SIG-M5 treated with dmso at 0.1 percent for 504 hours (cell line): ENCODE measurements at regions not wholly inside any gene's neighbourhood (a gene's known extent, or its start where the extent isn't known, plus 50 kb on each side); places are given as distances from the start of the nearest gene placed in this dataset.

Source experiments
- DNase-seq: peaks from one replicate; lab custom pipeline; 2025; ENCODE audit not compliant: unreplicated experiment; lab: John Stamatoyannopoulos, UW

DNA sequence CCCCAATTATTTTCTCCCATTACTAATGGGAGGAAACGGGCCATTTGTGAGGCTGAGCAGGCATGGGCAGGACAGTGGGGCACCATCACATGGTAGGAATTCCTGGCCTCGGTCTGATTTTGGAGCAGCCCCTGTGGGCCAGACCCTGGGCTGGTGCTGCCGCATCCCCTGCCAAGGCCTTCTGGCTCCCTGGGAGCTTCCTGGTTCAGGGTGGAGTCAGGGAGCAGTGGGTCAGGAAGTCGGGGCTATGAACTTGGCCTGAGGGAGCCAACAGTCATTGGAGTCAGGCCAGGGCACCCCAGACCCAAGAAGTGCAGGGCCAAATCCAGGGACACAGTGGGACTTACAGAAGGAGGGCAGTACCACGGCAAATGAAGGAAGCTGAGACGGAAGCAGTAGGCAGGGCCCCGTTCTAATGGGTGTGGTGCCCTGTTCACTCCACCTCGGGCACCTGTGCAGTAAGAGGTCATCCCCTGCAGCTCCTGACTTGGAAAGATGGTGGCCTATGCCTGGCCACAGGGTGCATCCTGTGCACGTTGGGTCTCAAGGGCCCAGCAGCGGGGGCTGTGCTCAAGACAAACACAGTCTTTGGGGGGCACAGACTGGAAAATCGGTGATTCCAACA is 328.1 kb downstream of the SMAD2 start:
- no peak for DNase-seq

DNA sequence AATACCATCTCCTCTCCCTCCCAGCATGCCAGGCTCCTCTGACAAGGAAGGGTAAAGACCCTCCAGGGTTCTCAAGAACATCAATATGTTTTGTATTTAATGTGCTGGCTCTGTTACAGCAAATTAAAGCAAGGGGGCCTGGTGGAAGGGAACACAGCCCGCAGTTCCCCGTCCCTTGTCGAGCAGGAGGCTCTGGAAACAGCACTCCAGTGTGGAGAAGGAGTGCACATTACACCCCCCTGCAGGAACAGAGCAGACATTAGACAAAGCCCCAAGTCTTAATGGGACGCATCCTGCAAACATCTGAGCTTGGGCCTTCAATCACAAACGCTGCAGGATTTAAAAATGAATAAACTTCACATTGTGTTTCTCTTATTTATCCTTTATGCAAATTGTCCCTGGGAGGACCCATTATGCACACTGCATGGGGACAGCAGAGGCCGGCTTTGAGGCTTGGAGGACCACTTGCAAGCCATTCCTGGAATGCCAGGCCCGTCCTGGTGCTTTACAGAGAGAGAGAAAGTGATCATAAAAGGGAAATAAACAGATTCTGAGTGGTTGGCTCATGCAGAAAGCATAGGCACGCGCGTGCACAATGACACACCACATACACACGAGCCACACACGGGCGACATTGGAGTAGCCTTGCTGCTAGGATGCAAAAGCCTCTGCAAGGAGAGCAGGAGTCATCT is 328.7 kb downstream of the SMAD2 start:
- no peak for DNase-seq

DNA sequence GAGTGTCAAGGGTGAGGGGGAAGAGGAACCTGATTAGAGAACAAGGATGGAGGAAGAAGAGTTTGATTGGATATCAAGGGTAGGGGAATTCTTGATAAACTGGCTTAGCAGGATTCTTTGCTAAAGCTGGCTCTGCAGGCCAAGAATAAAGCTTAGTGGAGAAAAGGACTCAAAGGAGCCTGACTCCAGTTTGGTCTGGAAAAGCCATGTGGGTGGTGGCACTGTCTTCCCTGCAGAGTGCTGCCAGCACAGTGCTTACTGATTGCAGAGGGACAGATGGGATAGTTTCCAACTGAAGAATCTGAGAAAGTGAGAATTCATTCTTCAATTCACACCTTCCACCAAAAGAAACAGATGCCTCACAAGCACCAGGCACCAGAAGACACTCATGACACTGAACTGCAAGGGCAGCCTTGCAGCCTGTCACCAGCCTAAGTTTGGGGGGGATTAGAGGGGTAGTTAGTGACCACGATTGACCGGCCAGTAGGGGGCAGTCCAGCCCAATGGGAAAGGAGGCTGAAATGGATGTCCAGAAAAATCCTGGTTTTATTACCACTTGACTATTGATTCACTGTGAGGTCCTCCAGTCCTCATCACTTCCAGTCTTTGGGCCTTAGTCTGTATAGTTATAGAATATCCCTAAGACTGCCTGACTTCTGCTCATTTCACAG is 334.5 kb downstream of the SMAD2 start:
- DNase-seq: no peak

DNA sequence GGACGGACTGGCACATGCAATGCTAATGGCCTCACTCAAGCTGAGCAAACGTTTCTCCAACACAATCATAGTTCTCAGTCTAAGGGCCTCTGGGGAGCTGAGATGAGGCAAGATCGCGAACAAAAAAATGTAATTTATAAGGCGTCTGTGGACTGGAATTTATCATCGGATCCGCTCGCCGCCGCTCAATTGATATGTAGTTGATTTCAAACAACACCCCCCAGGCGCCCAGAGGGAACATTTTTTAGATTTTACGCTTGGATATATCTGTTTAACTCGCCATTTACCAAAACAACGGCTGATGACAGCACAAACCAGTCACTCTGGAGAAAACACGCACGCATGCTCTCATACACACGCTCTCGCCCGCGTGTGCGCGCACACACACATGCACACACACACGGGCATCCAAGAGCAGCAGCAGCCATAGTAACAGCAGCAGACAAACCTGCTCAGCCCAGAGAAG is 335.8 kb downstream of the SMAD2 start:
- DNase-seq: no peak

DNA sequence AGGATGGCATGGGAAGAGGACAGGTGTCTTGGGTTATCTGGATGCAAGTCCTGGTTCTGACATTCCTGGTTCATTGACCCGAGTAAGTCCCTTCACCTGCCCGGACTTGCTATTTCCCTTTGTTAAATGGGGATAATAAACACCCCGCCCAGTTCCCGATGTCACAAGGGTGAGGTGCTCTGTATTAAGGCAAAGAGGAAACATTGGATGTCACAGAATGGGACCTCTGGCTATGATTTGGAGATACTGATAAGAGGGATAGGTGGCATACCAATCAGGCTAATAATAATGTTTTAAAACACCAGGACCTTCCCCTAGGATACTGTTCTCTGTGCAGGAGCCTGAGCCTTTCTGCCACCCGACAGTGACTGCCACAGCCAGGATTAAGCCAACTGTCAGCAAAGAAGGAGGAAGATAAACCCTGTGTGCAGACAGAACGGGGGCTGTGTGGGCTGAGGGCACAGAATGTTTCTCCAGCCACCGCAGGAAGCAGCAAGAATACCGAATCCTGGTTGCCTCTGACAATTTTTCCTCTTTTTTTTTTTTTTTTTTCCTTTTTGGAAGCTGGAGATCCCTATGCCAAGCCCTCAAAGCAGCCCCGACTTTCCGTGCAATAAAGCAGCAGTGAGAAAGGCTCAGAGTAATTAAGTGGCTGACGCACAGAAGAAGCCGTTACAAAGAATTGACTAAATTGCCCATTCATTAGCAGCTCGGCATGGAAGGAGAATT is 336.6 kb downstream of the SMAD2 start:
- DNase-seq: no peak

DNA sequence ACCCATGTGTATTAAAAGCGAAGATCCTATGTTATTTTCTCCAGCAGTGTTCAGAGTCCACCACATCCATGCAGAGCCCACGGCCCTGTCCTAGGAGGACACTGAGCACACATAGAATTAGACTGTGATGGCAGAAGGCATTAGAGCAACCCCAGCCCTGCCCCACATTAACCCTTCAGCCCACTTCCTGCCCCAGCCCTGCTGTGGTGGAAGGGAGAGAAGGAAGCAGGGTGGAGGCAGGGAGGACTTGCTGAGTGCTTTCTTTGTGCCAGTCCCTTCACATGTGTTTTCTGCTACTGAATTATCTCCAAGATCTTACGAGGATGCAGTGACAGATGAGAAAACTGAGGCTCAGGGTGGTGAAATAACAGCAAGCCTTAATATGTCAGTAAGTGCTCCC is 339.0 kb downstream of the SMAD2 start:
- DNase-seq: no peak

DNA sequence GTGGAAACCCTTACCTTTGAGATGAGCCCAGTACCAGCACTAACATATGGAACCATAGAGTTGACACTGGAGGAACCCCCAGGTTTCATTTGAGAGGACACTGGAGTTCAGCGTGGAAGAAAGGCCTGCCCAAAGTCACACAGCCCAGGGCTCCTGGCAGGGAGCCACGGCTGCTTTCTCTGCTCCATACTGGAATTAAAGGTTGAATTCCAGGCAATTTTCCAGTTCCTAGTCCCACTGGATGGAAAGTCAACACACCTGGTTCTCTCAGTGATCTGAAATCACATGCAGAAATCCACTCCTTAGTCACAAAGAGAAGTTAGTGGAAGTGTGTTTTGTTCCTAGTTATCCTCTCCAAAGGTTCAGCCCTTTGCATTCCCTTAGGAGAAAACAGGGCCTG is 336.1 kb upstream of the SKOR2 start:
- no peak for DNase-seq

DNA sequence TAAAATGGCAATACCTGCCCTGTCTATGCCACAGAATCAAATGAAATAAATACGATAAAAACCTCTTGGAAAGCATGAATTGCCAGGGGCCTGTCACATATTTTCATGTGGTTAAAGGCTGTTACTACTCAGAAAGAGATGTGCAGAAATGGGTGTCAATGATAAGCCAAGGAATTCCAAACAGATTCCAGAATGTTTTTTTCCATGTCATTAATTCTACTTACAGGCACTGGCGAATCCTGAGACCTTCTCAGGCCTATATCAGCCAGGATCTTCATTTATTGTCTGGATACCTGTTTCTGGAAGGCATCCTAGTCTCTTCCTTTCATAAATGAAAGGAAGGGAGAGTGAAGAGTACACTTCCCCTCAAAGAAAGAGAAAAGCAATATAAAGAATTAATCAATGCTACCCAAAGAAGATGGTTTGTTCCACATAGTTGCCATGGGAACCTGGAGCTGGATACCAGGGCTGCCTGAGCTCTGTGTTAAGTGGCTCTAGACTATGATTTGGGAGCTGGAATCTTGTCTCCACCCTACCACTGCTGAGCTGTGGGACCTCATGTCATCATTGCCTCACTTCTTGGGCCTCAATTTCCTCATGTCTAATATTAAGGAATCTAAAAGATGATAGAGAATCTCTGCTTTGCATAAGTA is 335.1 kb upstream of the SKOR2 start:
- no peak for DNase-seq

DNA sequence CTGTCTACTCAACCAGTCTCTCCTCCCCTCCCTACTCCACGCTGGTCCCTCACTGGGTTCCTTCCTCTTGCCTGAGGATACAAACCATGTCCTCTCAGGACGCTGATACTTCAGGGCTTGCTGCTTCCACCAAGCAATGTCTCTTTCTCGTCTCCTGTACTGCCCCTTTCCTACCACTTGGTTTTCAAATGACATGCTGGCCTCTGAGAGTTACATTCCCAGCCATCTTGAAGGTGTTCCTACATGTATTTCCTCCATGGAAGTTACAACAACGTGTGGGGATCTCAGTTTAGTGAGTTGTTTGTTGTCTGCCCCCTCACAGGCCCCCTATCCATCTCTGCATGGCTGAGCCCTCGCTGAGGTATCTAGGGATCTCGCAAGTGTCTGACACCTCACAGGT is 334.5 kb upstream of the SKOR2 start:
- no peak for DNase-seq

DNA sequence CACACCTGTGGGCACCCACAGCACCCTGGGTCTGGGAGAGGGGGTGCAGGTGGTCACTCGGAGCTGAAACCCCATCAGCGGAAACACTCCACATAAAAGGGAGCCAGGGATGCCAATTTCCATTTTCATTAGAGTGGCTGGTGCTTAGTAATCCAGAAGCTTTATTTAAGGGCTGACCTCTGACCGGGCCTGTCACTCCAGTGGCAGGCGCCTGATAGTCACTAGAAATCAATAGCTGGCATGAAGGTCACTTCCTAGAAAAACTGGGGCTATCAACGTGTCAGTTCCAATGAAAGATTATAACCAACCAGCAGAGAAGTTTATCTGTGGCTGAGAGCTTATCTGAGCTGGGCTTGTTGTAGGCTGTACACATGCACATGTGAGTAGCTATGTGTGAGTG is 333.7 kb upstream of the SKOR2 start:
- DNase-seq: no peak

DNA sequence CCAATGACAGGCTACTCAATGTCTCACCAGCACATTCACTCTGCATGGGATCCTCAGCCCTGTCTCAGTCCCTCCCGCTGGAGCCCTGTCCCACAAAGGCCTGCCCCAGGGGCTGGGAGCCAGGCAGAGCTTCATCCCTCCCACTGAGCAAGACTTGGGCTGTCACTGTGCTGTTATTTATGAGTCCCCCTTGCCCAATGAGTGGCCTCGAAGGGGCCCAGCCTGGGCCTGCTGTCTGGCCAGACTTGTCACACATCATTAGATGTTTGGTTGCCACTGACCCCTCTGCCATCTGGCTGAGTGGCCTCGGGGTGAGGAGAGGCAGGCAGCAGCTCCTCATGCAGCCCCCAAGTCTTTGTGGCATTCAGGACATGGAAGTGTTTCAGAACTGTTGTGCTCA is 330.6 kb upstream of the SKOR2 start:
- no peak for DNase-seq

DNA sequence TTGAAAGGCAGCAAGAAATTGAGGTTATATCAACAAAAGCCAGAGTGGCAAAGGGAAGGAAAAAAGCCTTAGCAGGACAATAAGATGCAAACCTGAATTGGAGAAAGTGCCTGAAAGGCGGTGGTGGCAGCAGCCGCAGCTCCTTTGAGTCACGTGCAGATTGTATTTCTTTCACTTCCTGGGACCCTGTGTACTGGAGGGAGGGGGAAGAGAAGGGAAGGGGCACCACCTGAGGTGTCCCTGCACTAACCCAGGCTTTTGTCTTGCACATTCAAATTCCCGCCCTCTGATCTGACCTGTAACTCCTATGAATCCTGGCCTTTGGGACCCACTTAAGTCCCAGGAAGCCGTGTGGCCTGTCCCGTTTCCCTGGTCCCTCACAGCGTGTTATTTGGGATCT is 326.1 kb upstream of the SKOR2 start:
- DNase-seq: no peak

DNA sequence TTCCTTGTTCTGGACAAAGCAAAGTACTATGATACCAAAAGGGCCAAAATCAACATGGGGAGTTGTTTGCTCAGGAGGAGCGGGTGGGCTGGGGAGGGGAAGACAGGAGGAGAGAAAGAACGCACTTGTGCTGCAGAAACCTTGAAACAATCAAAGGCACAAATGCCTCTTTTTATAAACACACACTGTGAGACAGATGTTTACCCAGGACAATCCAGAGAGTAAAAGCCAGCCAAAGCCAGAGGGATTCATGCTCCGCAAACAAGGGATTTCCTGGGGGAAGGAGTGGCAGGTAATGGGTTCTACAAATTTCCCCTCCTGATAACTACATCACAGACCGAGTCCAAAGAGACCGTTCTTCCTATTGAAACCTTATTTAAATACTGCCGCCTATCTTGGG is 323.5 kb upstream of the SKOR2 start:
- no peak for DNase-seq

DNA sequence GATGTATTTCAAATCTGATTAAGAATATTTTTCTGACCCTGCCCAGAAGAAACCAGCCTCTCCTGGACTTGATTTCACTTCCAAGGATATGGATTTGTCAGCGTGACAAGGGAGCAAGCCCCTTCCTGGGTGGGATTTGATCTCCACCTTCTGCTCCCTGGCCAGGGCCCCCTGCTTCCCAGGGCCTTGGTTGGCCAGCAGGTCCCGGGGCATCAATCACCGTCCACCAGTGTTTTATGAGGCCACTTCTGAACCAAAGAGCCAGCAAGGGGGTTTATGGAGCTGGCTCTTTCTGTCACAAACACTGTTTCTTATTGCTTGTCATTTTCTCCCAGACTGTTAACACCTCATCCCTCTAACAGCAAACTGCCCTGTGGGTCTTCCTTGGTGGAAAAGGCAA is 320.5 kb upstream of the SKOR2 start:
- no peak for DNase-seq

DNA sequence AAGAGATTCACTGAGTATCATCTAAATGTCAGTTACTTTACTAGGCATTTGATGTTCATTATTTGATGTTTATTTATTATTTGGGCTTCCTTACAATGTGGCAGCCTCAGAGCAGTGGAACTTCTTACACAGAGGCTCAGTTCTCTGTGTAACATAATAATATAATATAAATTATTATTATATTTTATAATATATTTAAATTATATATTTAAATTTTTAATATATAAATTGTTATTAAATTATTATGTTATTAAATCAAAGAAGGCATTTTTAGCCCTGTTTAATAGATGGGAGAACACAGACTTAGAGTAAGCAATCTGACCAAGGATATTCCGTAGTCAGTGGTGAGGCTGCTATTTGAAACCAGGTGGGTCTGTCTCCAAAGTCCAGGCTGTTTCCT is 315.3 kb upstream of the SKOR2 start:
- DNase-seq: no peak

DNA sequence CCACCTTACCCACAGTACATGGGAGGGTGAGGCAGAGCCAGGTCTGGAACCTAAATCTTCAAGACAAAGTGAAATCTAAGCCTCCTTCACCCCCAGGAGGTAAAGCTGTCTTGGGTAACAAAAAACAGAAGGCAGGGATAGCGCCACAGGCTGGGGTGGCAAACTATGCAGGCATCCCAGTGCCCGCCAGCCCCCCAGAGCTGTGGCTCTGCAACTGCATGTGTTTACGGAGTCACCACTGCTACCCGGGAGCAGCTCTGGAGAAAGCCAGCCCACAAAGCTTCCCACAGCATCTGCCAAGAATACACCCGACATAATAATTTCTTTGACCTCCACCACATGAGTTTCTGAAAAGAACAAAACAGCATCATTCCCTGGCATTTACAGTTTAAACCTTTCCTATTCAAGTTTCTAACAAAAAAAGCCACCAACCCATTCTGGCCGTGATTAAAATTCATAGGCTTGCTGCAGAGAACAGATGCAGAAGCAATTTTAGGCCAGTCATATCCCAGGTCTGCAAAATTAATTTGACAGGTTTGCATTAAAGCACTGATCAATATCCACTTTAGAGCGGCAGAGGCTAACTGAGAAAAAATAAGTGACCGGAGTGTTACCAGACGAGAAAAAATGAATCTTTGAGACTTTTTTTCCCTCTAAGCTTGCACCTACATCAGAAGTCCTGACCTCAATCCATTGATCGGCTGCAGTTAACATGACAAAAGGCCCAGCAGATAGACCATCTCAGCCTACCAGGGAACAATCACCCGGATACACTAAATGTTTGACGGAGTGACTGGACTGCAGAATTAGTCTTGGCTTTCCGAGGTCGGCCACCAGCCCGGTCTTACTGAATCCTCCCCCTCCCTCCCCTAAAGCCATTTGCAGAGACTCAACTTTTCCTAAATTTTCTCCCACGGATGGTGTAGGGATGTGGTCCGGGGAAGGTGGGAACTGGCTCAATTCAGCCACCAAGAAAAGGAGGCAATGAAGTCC is 309.6 kb upstream of the SKOR2 start:
- no peak for DNase-seq

DNA sequence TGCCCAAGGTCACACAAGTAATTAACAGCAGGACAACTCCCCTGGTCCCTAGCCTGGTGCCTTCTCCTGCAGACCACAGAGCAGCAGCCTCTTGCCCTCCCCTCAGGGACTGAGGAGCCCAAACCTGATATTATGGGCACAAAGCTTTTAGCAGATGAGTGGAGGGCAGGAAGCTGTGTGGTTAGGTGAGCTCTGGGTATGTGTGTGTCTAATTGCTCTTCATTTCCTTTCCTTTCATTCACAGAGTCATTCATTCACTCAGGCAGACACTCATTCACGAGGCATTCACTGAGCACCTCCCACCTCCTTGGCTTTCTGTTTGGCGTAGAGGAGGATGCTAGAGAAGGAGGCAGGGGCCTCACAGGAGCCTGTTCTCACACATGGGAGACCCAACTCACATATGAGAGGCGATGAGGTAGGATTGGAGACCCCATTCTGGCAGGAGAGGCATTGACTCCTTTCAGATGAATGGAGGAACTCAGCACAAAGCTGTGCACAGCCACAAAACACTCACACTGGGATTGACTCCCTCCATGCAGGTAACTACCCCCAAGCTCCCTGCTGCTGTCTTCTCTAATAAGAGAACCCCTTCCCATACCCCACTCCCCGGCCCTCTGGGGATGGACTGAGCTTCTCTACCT is 306.8 kb upstream of the SKOR2 start:
- DNase-seq: no peak

DNA sequence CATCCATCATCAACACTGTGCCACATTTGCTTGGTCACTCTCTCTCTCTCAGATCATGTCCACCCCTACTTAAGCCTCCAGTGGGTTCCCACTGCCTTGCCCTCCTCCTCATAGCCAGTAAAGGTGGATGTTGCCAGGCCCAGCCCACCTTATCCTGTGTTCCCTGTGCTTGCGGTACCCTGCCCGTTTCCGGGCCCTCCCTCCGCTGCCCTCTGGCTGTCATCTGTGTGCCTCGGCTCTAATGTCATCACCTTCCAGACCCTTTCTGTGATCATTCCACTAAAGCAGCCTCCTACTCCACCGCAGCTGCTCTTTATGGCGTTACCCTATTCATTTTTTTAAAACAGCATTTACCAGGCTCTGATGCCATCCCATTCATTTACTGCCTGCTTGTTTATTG is 305.7 kb upstream of the SKOR2 start:
- no peak for DNase-seq

DNA sequence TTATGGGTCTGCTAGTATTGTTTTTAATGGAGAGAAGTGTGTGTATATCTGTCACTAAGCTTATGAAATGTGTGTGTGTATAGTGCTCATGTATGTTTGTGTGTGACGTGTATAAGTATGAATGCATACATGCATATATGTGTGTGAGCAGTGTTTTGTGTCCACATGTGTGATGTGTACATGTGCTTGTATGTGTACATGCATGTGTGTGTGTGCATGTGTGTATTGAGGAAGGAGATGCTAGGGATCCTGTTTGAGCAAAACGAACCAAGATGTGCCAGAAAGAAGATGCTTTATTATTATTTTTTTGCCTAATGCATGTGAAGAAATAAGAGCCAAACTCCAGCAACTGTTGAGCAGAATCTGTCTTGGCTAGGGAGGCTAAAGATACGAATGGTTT is 301.3 kb upstream of the SKOR2 start:
- no peak for DNase-seq

DNA sequence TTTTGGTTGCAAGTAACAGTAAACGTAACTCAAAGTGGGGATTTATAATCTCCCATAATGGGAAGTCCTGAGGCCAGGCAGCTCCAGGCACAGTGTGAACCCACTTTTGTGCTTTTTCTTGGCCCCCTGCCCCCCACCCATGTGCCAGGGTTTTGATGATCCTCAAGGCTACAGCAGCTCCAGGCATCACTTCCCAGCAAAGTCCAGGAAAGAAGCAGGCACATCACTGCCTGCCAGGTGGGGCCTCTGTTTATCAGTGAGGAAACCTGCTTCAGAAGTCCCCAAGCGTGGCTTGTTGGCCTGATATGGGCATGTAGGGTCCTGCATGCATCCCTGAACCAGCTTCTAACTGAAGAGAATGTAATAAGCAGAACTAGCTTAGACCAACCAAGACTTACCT is 299.2 kb upstream of the SKOR2 start:
- DNase-seq: no peak
